Kidney (tissue), 13 donors: ENCODE measurements at regions not wholly inside any gene's neighbourhood (a gene's known extent, or its start where the extent isn't known, plus 50 kb on each side); places are given as distances from the start of the nearest gene placed in this dataset.

Experiments used
- DNase-seq, 5 donors: peaks; one replicate each; pipeline ENCODE4 v3.0.0-alpha.2; 2013 to 2020
- FAIRE-seq: peaks from 2 replicates; lab custom pipeline; 2012; peaks lifted over from hg19 to GRCh38; lab: Jason Lieb, UNC
- H3K27ac ChIP-seq, 2 donors: one replicate each; pipeline ENCODE4 v1.7.0; 2013; ENCODE audit warnings: low read depth in 2 of 2, low read length in 2 of 2, inconsistent platforms in 1 of 2
- H3K27me3 ChIP-seq: one replicate; pipeline ENCODE4 v1.7.1; 2013; ENCODE audit warnings: low read length, inconsistent platforms; ENCODE audit not compliant: control insufficient read depth, insufficient read depth
- H3K36me3 ChIP-seq, 3 donors: one replicate each; pipeline versions ENCODE4 v1.7.0 to v1.7.1; 2013; ENCODE audit warnings: low read length in 3 of 3, control low read depth in 1 of 3, inconsistent platforms in 1 of 3; ENCODE audit not compliant: insufficient read depth in 3 of 3, control insufficient read depth in 2 of 3
- H3K4me1 ChIP-seq, 3 donors: one replicate each; pipeline versions ENCODE4 v1.7.0 to v1.7.1; 2013; ENCODE audit warnings: low read length in 3 of 3, inconsistent platforms in 1 of 3, low read depth in 1 of 3; ENCODE audit not compliant: control insufficient read depth in 2 of 3, insufficient read depth in 2 of 3
- H3K4me3 ChIP-seq, 3 donors: one replicate each; pipeline versions ENCODE4 v1.7.0 to v1.8.1; 2013; ENCODE audit warnings: low read length in 3 of 3, control low read depth in 1 of 3, inconsistent platforms in 1 of 3
- H3K9ac ChIP-seq, 3 donors: one replicate each; pipeline versions ENCODE4 v1.7.0 to v1.7.1; 2013; ENCODE audit warnings: low read length in 3 of 3, control low read depth in 1 of 3, inconsistent platforms in 1 of 3
- H3K9me3 ChIP-seq, 3 donors: one replicate each; pipeline versions ENCODE4 v1.7.0 to v1.7.1; 2013; ENCODE audit warnings: low read length in 3 of 3, control low read depth in 1 of 3, inconsistent platforms in 1 of 3; ENCODE audit not compliant: control insufficient read depth in 2 of 3, insufficient read depth in 1 of 3
- CTCF ChIP-seq: IDR thresholded peaks from 3 replicates; pipeline ENCODE4 v1.5.1; 2012; ENCODE audit warnings: mild to moderate bottlenecking, moderate library complexity, borderline replicate concordance; ENCODE audit not compliant: insufficient read depth; ENCODE audit errors: extremely low read depth
- intact Hi-C: fragments of 100-400 bp; cut with DNase I; formaldehyde crosslinking; loops from one replicate; pipeline ENCODE4 v1.11.1; 2022
- donor health status: control.
- donor health status: control.
- donor health status: control.
- donor health status: control.
- donor health status: control.
- donor health status: DM: yes; HTN: yes; CAD: no.
- donor health status: Normal renal cell carcinoma (clear cell type).

- TF ChIP-seq CTCF, result no peak
- no peak overlapping the region for H3K4me3 ChIP-seq
- FAIRE-seq, result no peak
- intact Hi-C loops, result no loop called here
- no peak for DNase-seq
- no peak overlapping the region for H3K9ac ChIP-seq
- H3K36me3 ChIP-seq, result no peaks in the 10 kb centered on the region
- H3K27me3 ChIP-seq, result no peaks in the 10 kb centered on the region
- no peaks in the 10 kb centered on the region for H3K4me1 ChIP-seq
- H3K9me3 ChIP-seq, result no peaks in the 10 kb centered on the region
- H3K27ac ChIP-seq, result no peak overlapping the region
These were observed 50.5 kb upstream of the ZNF516 start for GRCh38 chr18:76545433-76546087.

DNA sequence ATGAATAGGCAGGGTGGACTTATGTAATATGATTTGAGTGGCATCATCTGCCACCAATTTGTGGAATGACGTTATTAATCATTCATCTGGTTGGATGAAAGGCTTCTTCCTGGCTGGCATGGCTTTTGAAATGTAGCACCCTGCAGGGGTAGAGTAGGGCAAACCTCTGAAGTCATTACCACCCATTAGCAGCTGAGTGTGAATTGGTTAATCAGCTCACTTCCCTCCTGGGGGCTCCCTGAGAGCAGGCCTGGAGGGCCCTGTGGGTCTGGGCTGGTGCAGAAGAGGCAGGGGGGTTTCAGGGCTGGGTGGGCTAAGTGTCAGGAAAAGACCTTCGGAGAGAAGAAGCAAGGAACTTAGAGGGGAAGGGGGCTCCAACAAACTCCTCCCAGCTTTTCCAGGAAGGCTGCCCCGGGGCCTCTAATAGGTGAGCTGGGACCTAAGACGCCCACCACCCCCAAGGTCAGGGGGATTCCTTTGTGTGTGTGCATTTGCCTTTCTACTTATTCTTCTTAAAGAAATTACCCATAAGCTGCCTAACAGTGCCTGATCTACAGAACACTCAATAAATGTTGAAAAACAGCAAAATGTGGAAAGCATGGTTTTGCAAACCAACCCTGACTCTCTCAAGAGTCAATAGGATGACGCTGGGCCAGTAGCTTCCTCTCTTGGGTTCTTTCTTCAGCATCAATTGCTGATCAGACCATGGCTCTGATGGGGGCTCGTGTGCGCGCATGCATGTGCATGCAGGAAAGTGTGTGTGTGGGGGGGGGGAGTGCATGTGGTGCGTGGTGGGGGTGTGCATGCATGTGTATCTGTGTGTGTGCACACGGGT, 49.7 kb upstream of the ZNF516 start:
- DNase-seq, result no peak
- intact Hi-C loops, result no loop called here
- FAIRE-seq, result no peak

More for the DNA sequence above, 49.7 kb upstream of the ZNF516 start:
- Histone ChIP-seq H3K27ac (no peak overlapping the region), H3K27me3 (no peaks in the 10 kb centered on the region), H3K4me3 (no peak overlapping the region), H3K36me3 (no peaks in the 10 kb centered on the region), H3K9ac (no peak overlapping the region), H3K9me3 (no peaks in the 10 kb centered on the region), H3K4me1 (no peaks in the 10 kb centered on the region)
- TF ChIP-seq CTCF, result no peak
